ENCODE measurements at regions not wholly inside any gene's neighbourhood (a gene's known extent, or its start where the extent isn't known, plus 50 kb on each side); places are given as distances from the start of the nearest gene placed in this dataset.

- no peak for TF ChIP-seq POLR2A (IDR thresholded peaks at IDR 0.05)
- no peak for TF ChIP-seq CTCF (IDR thresholded peaks at IDR 0.05 in 8 of 11, conservative IDR thresholded peaks at IDR 0.05 in 3 of 11)
- no peak for TF ChIP-seq POLR2AphosphoS5 (IDR thresholded peaks at IDR 0.05)
Measured at GRCh38 chr16:51374346-51374745, 223.3 kb upstream of the SALL1 start.
